ENCODE measurements at regions not wholly inside any gene's neighbourhood (a gene's known extent, or its start where the extent isn't known, plus 50 kb on each side); places are given as distances from the start of the nearest gene placed in this dataset.

DNA sequence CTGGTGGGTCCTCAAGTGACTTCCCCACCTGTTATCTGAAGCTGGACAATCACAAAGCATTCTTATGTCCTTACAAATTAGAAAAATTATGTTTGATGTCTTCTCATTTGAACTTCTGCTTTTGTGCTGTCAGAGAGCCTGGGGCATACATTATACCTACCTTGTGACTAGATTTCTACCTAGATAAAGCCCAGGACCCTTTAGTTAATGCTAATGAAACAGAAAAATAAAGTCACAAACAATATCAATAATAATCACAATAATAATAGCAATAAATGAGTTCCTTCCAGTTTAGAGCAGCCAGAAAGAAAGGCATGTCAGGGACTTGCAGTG is 456.4 kb downstream of the SETBP1 start:
- no peak overlapping the region for H3K9ac ChIP-seq (ENCODE audit: low read length)
- no peak overlapping the region for H3K4me3 ChIP-seq (ENCODE audit: insufficient read depth, low read depth, low read length)
- no peak overlapping the region for H3K27ac ChIP-seq (ENCODE audit: low read depth, low read length)
- no peaks in the 10 kb centered on the region for H3K4me1 ChIP-seq (ENCODE audit: insufficient read depth, low read length)
- no peaks in the 10 kb centered on the region for H4K20me1 ChIP-seq (ENCODE audit: insufficient read depth, low read length)
- H3K79me2 ChIP-seq (ENCODE audit: insufficient read depth, low read length), result no peaks in the 10 kb centered on the region
- TF ChIP-seq, protein P1, sequence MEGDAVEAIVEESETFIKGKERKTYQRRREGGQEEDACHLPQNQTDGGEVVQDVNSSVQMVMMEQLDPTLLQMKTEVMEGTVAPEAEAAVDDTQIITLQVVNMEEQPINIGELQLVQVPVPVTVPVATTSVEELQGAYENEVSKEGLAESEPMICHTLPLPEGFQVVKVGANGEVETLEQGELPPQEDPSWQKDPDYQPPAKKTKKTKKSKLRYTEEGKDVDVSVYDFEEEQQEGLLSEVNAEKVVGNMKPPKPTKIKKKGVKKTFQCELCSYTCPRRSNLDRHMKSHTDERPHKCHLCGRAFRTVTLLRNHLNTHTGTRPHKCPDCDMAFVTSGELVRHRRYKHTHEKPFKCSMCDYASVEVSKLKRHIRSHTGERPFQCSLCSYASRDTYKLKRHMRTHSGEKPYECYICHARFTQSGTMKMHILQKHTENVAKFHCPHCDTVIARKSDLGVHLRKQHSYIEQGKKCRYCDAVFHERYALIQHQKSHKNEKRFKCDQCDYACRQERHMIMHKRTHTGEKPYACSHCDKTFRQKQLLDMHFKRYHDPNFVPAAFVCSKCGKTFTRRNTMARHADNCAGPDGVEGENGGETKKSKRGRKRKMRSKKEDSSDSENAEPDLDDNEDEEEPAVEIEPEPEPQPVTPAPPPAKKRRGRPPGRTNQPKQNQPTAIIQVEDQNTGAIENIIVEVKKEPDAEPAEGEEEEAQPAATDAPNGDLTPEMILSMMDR (IDR thresholded peaks at IDR 0.05; ENCODE audit: insufficient read depth, low read depth, low read length), result no peak
- no peak for TF ChIP-seq EZH2 (IDR thresholded peaks at IDR 0.05; ENCODE audit: insufficient read depth, low read length)
- Mint-ChIP-seq H3K27ac (ENCODE audit: unreplicated experiment) (no peak overlapping the region), H3K27me3 (ENCODE audit: low read depth, unreplicated experiment) (no peaks in the 10 kb centered on the region), H3K9me3 (ENCODE audit: unreplicated experiment) (peaks cover 2% of the 10 kb centered on the region), H3K4me1 (ENCODE audit: low read depth, unreplicated experiment) (no peaks in the 10 kb centered on the region), H3K4me3 (ENCODE audit: unreplicated experiment) (no peak overlapping the region), H3K36me3 (ENCODE audit: low read depth, unreplicated experiment) (no peaks in the 10 kb centered on the region)
- FAIRE-seq, result no peak
- H3K4me2 ChIP-seq (ENCODE audit: low read length), result no peak overlapping the region
- no peaks in the 10 kb centered on the region for H3K27me3 ChIP-seq (ENCODE audit: insufficient read depth, low read length)
- DNase-seq (ENCODE audit: low read depth), result no peak
- no peaks in the 10 kb centered on the region for H3K36me3 ChIP-seq (ENCODE audit: insufficient read depth, low read length)
- H2AFZ ChIP-seq (ENCODE audit: low read depth, low read length), result no peak overlapping the region
- no peaks in the 10 kb centered on the region for H3K9me3 ChIP-seq (ENCODE audit: insufficient read depth, low read depth, low read length)

- Histone ChIP-seq H4K20me1 (ENCODE audit: insufficient read depth, low read length) (no peaks in the 10 kb centered on the region), H3K9me3 (ENCODE audit: insufficient read depth, low read depth, low read length) (no peaks in the 10 kb centered on the region), H3K4me2 (ENCODE audit: low read length) (no peak overlapping the region), H3K27me3 (ENCODE audit: insufficient read depth, low read length) (no peaks in the 10 kb centered on the region), H3K36me3 (ENCODE audit: insufficient read depth, low read length) (no peaks in the 10 kb centered on the region), H3K79me2 (ENCODE audit: insufficient read depth, low read length) (no peaks in the 10 kb centered on the region), H3K4me1 (ENCODE audit: insufficient read depth, low read length) (no peaks in the 10 kb centered on the region), H3K9ac (ENCODE audit: low read length) (no peak overlapping the region), H2AFZ (ENCODE audit: low read depth, low read length) (no peak overlapping the region), H3K4me3 (ENCODE audit: insufficient read depth, low read depth, low read length) (no peak overlapping the region), H3K27ac (ENCODE audit: low read depth, low read length) (no peak overlapping the region)
- H3K4me1 Mint-ChIP-seq (ENCODE audit: low read depth, unreplicated experiment), result no peaks in the 10 kb centered on the region
- DNase-seq (ENCODE audit: low read depth) (no peak), FAIRE-seq (no peak)
- H3K9me3 Mint-ChIP-seq (ENCODE audit: unreplicated experiment), result peaks cover 2% of the 10 kb centered on the region
- no peak overlapping the region for H3K4me3 Mint-ChIP-seq (ENCODE audit: unreplicated experiment)
- no peak for TF ChIP-seq EZH2 (IDR thresholded peaks at IDR 0.05; ENCODE audit: insufficient read depth, low read length)
- TF ChIP-seq, protein P1 (IDR thresholded peaks at IDR 0.05; ENCODE audit: insufficient read depth, low read depth, low read length), result no peak
- no peaks in the 10 kb centered on the region for H3K36me3 Mint-ChIP-seq (ENCODE audit: low read depth, unreplicated experiment)
- no peaks in the 10 kb centered on the region for H3K27me3 Mint-ChIP-seq (ENCODE audit: low read depth, unreplicated experiment)
- H3K27ac Mint-ChIP-seq (ENCODE audit: unreplicated experiment), result no peak overlapping the region
Observed at GRCh38 chr18:45139478-45139877, 458.8 kb downstream of the SETBP1 start.

- no peak overlapping the region for H3K4me2 ChIP-seq (ENCODE audit: low read length)
- DNase-seq (ENCODE audit: low read depth) (no peak), FAIRE-seq (no peak)
- no peaks in the 10 kb centered on the region for H3K36me3 ChIP-seq (ENCODE audit: insufficient read depth, low read length)
- H3K79me2 ChIP-seq (ENCODE audit: insufficient read depth, low read length), result no peaks in the 10 kb centered on the region
- Mint-ChIP-seq H3K36me3 (ENCODE audit: low read depth, unreplicated experiment) (no peaks in the 10 kb centered on the region), H3K27ac (ENCODE audit: unreplicated experiment) (no peak overlapping the region), H3K4me1 (ENCODE audit: low read depth, unreplicated experiment) (no peaks in the 10 kb centered on the region), H3K27me3 (ENCODE audit: low read depth, unreplicated experiment) (no peaks in the 10 kb centered on the region), H3K4me3 (ENCODE audit: unreplicated experiment) (no peak overlapping the region), H3K9me3 (ENCODE audit: unreplicated experiment) (peaks cover 2% of the 10 kb centered on the region)
- no peaks in the 10 kb centered on the region for H3K27me3 ChIP-seq (ENCODE audit: insufficient read depth, low read length)
- H3K9me3 ChIP-seq (ENCODE audit: insufficient read depth, low read depth, low read length), result no peaks in the 10 kb centered on the region
- H3K4me3 ChIP-seq (ENCODE audit: insufficient read depth, low read depth, low read length), result no peak overlapping the region
- TF ChIP-seq EZH2 (IDR thresholded peaks at IDR 0.05; ENCODE audit: insufficient read depth, low read length), result no peak
- TF ChIP-seq, protein P1 (IDR thresholded peaks at IDR 0.05; ENCODE audit: insufficient read depth, low read depth, low read length), result no peak
- H2AFZ ChIP-seq (ENCODE audit: low read depth, low read length), result no peak overlapping the region
- H3K9ac ChIP-seq (ENCODE audit: low read length), result no peak overlapping the region
- no peaks in the 10 kb centered on the region for H3K4me1 ChIP-seq (ENCODE audit: insufficient read depth, low read length)
- H3K27ac ChIP-seq (ENCODE audit: low read depth, low read length), result no peak overlapping the region
- H4K20me1 ChIP-seq (ENCODE audit: insufficient read depth, low read length), result no peaks in the 10 kb centered on the region
Observed at GRCh38 chr18:45142868-45143267, 462.2 kb downstream of the SETBP1 start.

All from astrocyte (in vitro differentiated cells and primary cell).